ENCODE measurements at regions not wholly inside any gene's neighbourhood (a gene's known extent, or its start where the extent isn't known, plus 50 kb on each side); places are given as distances from the start of the nearest gene placed in this dataset.

DNA sequence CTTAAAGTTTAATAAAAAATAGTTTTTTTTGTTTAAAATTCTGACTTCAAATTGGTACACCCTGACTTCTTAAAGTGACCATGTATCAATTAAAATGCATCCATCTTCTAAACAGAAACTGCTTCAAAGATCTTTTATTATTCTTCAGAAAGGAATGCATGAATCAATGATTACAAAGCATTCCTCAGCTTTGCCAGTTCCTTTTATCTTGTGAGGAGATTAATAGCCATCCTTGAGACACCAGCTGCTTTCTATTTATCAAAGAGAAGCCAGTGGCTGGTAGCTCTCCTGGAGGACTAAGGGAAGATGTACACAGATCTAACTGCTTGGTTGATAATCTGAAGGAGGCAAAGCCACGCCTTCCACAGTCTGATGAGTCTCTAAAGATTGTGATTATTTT lies 2222.5 kb downstream of the LRRC4C start:
- no peak for TF ChIP-seq POLR2A (IDR thresholded peaks at IDR 0.05; ENCODE audit: low read length)
- no peak for TF ChIP-seq GATA1 (IDR thresholded peaks at IDR 0.05; ENCODE audit: low read depth, low read length)
